22Rv1 (cell line): ENCODE measurements at regions not wholly inside any gene's neighbourhood (a gene's known extent, or its start where the extent isn't known, plus 50 kb on each side); places are given as distances from the start of the nearest gene placed in this dataset.

Experiments
- H3K27ac ChIP-seq: fragments of 450-650 bp; 2 replicates; pipeline ENCODE4 v1.5.1; 2017
- ZFX ChIP-seq: fragments of 450-650 bp; IDR thresholded peaks from 2 replicates; pipeline ENCODE4 v1.6.1; 2017; ENCODE audit warnings: antibody characterized with exemption, borderline replicate concordance
- TF ChIP-seq, protein P1 (sequence below): fragments of 450-650 bp; IDR thresholded peaks from 2 replicates; pipeline ENCODE4 v1.5.1; 2017; ENCODE audit warnings: mild to moderate bottlenecking

DNA sequence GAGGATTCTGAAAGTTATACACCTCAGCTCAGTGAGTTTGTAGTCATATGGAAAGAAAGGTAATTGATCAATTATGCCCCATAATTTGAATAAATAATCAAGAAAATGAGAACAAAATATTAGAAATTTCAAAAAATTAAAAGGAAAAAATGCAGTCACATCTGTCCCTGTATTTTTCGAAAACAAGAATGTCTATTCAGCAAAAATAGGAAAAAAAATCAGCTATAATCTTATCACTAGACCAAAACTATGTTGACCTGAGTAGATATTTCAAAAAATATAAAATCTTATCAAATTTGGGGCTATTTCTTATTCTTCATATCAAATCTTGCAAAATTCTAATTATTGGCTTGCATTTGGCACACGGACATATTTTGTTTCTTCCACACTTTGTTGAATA, 501.2 kb upstream of the CNTN3 start:
- H3K27ac ChIP-seq = no peak overlapping the region
- no peak for TF ChIP-seq ZFX
- TF ChIP-seq, protein P1, sequence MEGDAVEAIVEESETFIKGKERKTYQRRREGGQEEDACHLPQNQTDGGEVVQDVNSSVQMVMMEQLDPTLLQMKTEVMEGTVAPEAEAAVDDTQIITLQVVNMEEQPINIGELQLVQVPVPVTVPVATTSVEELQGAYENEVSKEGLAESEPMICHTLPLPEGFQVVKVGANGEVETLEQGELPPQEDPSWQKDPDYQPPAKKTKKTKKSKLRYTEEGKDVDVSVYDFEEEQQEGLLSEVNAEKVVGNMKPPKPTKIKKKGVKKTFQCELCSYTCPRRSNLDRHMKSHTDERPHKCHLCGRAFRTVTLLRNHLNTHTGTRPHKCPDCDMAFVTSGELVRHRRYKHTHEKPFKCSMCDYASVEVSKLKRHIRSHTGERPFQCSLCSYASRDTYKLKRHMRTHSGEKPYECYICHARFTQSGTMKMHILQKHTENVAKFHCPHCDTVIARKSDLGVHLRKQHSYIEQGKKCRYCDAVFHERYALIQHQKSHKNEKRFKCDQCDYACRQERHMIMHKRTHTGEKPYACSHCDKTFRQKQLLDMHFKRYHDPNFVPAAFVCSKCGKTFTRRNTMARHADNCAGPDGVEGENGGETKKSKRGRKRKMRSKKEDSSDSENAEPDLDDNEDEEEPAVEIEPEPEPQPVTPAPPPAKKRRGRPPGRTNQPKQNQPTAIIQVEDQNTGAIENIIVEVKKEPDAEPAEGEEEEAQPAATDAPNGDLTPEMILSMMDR = no peak

GRCh38 chr3:75118779-75119178, 504.3 kb upstream of the CNTN3 start:
- TF ChIP-seq, protein P1 = no peak
- TF ChIP-seq ZFX = no peak

DNA sequence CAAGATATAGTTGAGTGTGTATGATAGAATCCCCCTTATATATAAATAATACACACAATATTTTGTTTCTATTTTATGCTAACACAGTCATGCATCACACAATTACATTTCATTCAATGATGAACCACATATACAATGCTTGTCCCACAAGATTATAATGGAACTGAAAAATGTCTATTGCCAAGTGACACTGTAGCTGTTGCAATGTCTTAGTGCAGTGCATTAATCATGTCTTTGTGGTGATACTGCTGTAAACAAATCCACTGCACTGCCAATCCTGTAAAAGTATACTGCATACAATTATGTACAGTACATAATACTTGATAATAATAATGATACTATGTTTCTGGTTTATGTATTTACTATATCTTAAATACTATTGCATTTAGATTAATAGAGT, 512.1 kb upstream of the CNTN3 start:
- TF ChIP-seq, protein P1 = no peak
- no peak for TF ChIP-seq ZFX
- no peak overlapping the region for H3K27ac ChIP-seq

More at GRCh38 chr3:75118779-75119178, 504.3 kb upstream of the CNTN3 start:
- no peak overlapping the region for H3K27ac ChIP-seq

- H3K27ac ChIP-seq = no peak overlapping the region
- TF ChIP-seq, protein P1 = no peak
- TF ChIP-seq ZFX = no peak
Measured at GRCh38 chr3:75129101-75129500, 514.6 kb upstream of the CNTN3 start.

DNA sequence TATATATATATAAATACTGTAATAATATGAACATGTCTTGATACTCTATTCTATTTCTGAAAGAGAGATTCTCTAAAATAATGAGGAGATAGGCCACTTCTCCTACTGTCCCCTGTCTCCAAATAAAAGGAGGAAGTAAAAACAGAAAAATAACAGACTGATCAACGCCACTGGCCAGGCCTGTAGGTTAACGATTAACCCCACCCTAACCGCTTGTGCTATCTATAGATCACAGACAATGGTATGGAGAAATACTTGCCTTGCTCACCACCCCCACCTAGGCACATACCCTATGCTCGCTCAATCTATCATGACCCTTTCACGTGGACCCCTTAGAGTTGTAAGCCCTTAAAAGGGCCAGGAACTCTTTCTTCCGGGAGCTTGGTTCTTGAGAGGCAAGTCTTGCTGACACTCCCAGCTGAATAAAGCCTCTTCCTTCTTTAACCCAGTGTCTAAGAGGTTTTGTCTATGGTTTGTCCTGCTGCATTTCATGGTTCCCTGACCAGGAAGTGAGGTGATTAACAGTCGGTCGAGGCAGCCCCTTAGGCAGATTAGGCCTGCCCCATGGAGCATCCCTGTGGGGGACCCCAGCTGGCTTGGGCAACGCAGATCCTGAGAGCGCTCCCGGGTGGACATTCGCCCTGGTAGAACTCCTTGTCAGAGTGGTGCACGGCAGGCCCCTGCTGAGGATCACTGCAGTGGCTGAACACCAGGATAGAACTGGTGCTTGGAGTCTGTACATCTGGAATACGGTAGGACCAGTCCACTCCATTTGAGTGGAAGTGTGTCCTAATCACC, 521.8 kb upstream of the CNTN3 start:
- H3K27ac ChIP-seq = no peak overlapping the region
- no peak for TF ChIP-seq ZFX
- TF ChIP-seq, protein P1 = no peak

GRCh38 chr3:75138345-75138744, 523.9 kb upstream of the CNTN3 start:
- H3K27ac ChIP-seq = no peak overlapping the region
- TF ChIP-seq, protein P1 = no peak
- TF ChIP-seq ZFX = no peak

GRCh38 chr3:75140904-75141615, 523.1 kb upstream of the FRG2C start:
- H3K27ac ChIP-seq = no peak overlapping the region
- TF ChIP-seq ZFX = no peak
- TF ChIP-seq, protein P1 = no peak
